ENCODE measurements at regions not wholly inside any gene's neighbourhood (a gene's known extent, or its start where the extent isn't known, plus 50 kb on each side); places are given as distances from the start of the nearest gene placed in this dataset.

GRCh38 chr2:238562446-238562845 lies 135.7 kb downstream of the ASB1 start:
- no peak overlapping the region for H3K9ac ChIP-seq (ENCODE audit: low read length in 2 of 2)
- H3K36me3 ChIP-seq (ENCODE audit: control insufficient read depth in 2 of 2, insufficient read depth in 2 of 2, low read length in 2 of 2) = no peaks in the 10 kb centered on the region
- H3K27me3 ChIP-seq (ENCODE audit: control insufficient read depth in 1 of 2, insufficient read depth in 2 of 2, low read length in 2 of 2) = no peaks in the 10 kb centered on the region
- no peak overlapping the region for H3K27ac ChIP-seq (ENCODE audit: low read length)
- H3K9me3 ChIP-seq (ENCODE audit: control insufficient read depth in 2 of 2, low read length in 2 of 2) = no peaks in the 10 kb centered on the region
- H3K4me1 ChIP-seq (ENCODE audit: control insufficient read depth, insufficient read depth, low read length) = peaks cover 9% of the 10 kb centered on the region
- no peak overlapping the region for H3K4me3 ChIP-seq (ENCODE audit: low read length in 2 of 2)

GRCh38 chr2:238563551-238563950 lies 136.8 kb downstream of the ASB1 start:
- Histone ChIP-seq H3K4me3 (ENCODE audit: low read length in 2 of 2) (no peak overlapping the region), H3K9ac (ENCODE audit: low read length in 2 of 2) (no peak overlapping the region), H3K4me1 (ENCODE audit: control insufficient read depth, insufficient read depth, low read length) (peaks cover 7% of the 10 kb centered on the region), H3K36me3 (ENCODE audit: control insufficient read depth in 2 of 2, insufficient read depth in 2 of 2, low read length in 2 of 2) (no peaks in the 10 kb centered on the region), H3K9me3 (ENCODE audit: control insufficient read depth in 2 of 2, low read length in 2 of 2) (no peaks in the 10 kb centered on the region), H3K27ac (ENCODE audit: low read length) (no peak overlapping the region), H3K27me3 (ENCODE audit: control insufficient read depth in 1 of 2, insufficient read depth in 2 of 2, low read length in 2 of 2) (no peaks in the 10 kb centered on the region)

- Histone ChIP-seq H3K4me3 (ENCODE audit: low read length in 2 of 2) (no peak overlapping the region), H3K36me3 (ENCODE audit: control insufficient read depth in 2 of 2, insufficient read depth in 2 of 2, low read length in 2 of 2) (no peaks in the 10 kb centered on the region), H3K9ac (ENCODE audit: low read length in 2 of 2) (no peak overlapping the region)
Measured at GRCh38 chr2:238564286-238564920, 137.7 kb downstream of the ASB1 start.

GRCh38 chr2:238565031-238565430 lies 138.3 kb downstream of the ASB1 start:
- H3K9ac ChIP-seq (ENCODE audit: low read length in 2 of 2) = no peak overlapping the region
- peaks cover 1% of the 10 kb centered on the region for H3K4me1 ChIP-seq (ENCODE audit: control insufficient read depth, insufficient read depth, low read length)
- no peaks in the 10 kb centered on the region for H3K27me3 ChIP-seq (ENCODE audit: control insufficient read depth in 1 of 2, insufficient read depth in 2 of 2, low read length in 2 of 2)
- no peak overlapping the region for H3K27ac ChIP-seq (ENCODE audit: low read length)
- no peak overlapping the region for H3K4me3 ChIP-seq (ENCODE audit: low read length in 2 of 2)
- H3K36me3 ChIP-seq (ENCODE audit: control insufficient read depth in 2 of 2, insufficient read depth in 2 of 2, low read length in 2 of 2) = no peaks in the 10 kb centered on the region
- H3K9me3 ChIP-seq (ENCODE audit: control insufficient read depth in 2 of 2, low read length in 2 of 2) = no peaks in the 10 kb centered on the region

More at GRCh38 chr2:238564286-238564920, 137.7 kb downstream of the ASB1 start:
- no peaks in the 10 kb centered on the region for H3K9me3 ChIP-seq (ENCODE audit: control insufficient read depth in 2 of 2, low read length in 2 of 2)
- no peak overlapping the region for H3K27ac ChIP-seq (ENCODE audit: low read length)
- no peaks in the 10 kb centered on the region for H3K27me3 ChIP-seq (ENCODE audit: control insufficient read depth in 1 of 2, insufficient read depth in 2 of 2, low read length in 2 of 2)
- peaks cover 3% of the 10 kb centered on the region for H3K4me1 ChIP-seq (ENCODE audit: control insufficient read depth, insufficient read depth, low read length)

- Histone ChIP-seq H3K27me3 (ENCODE audit: control insufficient read depth in 1 of 2, insufficient read depth in 2 of 2, low read length in 2 of 2) (no peaks in the 10 kb centered on the region), H3K9me3 (ENCODE audit: control insufficient read depth in 2 of 2, low read length in 2 of 2) (no peaks in the 10 kb centered on the region), H3K36me3 (ENCODE audit: control insufficient read depth in 2 of 2, insufficient read depth in 2 of 2, low read length in 2 of 2) (no peaks in the 10 kb centered on the region), H3K4me1 (ENCODE audit: control insufficient read depth, insufficient read depth, low read length) (no peaks in the 10 kb centered on the region), H3K9ac (ENCODE audit: low read length in 2 of 2) (no peak overlapping the region), H3K27ac (ENCODE audit: low read length) (no peak overlapping the region), H3K4me3 (ENCODE audit: low read length in 2 of 2) (no peak overlapping the region)
Measured at GRCh38 chr2:238566001-238566645, 139.4 kb downstream of the ASB1 start.

- Histone ChIP-seq H3K9ac (ENCODE audit: low read length in 2 of 2) (no peak overlapping the region), H3K27ac (ENCODE audit: low read length) (no peak overlapping the region), H3K27me3 (ENCODE audit: control insufficient read depth in 1 of 2, insufficient read depth in 2 of 2, low read length in 2 of 2) (no peaks in the 10 kb centered on the region), H3K4me3 (ENCODE audit: low read length in 2 of 2) (no peak overlapping the region), H3K36me3 (ENCODE audit: control insufficient read depth in 2 of 2, insufficient read depth in 2 of 2, low read length in 2 of 2) (no peaks in the 10 kb centered on the region), H3K4me1 (ENCODE audit: control insufficient read depth, insufficient read depth, low read length) (no peaks in the 10 kb centered on the region), H3K9me3 (ENCODE audit: control insufficient read depth in 2 of 2, low read length in 2 of 2) (no peaks in the 10 kb centered on the region)
Measured at GRCh38 chr2:238567067-238567855, 140.5 kb downstream of the ASB1 start.

- no peak overlapping the region for H3K9ac ChIP-seq (ENCODE audit: low read length in 2 of 2)
Measured at GRCh38 chr2:238567996-238568395, 141.3 kb downstream of the ASB1 start.

GRCh38 chr2:238568455-238569440 lies 142.0 kb downstream of the ASB1 start:
- no peaks in the 10 kb centered on the region for H3K4me1 ChIP-seq (ENCODE audit: control insufficient read depth, insufficient read depth, low read length)
- no peak overlapping the region for H3K27ac ChIP-seq (ENCODE audit: low read length)
- no peaks in the 10 kb centered on the region for H3K36me3 ChIP-seq (ENCODE audit: control insufficient read depth in 2 of 2, insufficient read depth in 2 of 2, low read length in 2 of 2)
- H3K27me3 ChIP-seq (ENCODE audit: control insufficient read depth in 1 of 2, insufficient read depth in 2 of 2, low read length in 2 of 2) = no peaks in the 10 kb centered on the region
- H3K9me3 ChIP-seq (ENCODE audit: control insufficient read depth in 2 of 2, low read length in 2 of 2) = no peaks in the 10 kb centered on the region
- H3K9ac ChIP-seq (ENCODE audit: low read length in 2 of 2) = no peak overlapping the region
- H3K4me3 ChIP-seq (ENCODE audit: low read length in 2 of 2) = no peak overlapping the region

More at GRCh38 chr2:238567996-238568395, 141.3 kb downstream of the ASB1 start:
- Histone ChIP-seq H3K36me3 (ENCODE audit: control insufficient read depth in 2 of 2, insufficient read depth in 2 of 2, low read length in 2 of 2) (no peaks in the 10 kb centered on the region), H3K4me1 (ENCODE audit: control insufficient read depth, insufficient read depth, low read length) (no peaks in the 10 kb centered on the region), H3K27me3 (ENCODE audit: control insufficient read depth in 1 of 2, insufficient read depth in 2 of 2, low read length in 2 of 2) (no peaks in the 10 kb centered on the region), H3K9me3 (ENCODE audit: control insufficient read depth in 2 of 2, low read length in 2 of 2) (no peaks in the 10 kb centered on the region), H3K4me3 (ENCODE audit: low read length in 2 of 2) (no peak overlapping the region), H3K27ac (ENCODE audit: low read length) (no peak overlapping the region)

- Histone ChIP-seq H3K27me3 (ENCODE audit: control insufficient read depth in 1 of 2, insufficient read depth in 2 of 2, low read length in 2 of 2) (no peaks in the 10 kb centered on the region), H3K9ac (ENCODE audit: low read length in 2 of 2) (no peak overlapping the region), H3K36me3 (ENCODE audit: control insufficient read depth in 2 of 2, insufficient read depth in 2 of 2, low read length in 2 of 2) (no peaks in the 10 kb centered on the region), H3K27ac (ENCODE audit: low read length) (no peak overlapping the region), H3K4me1 (ENCODE audit: control insufficient read depth, insufficient read depth, low read length) (no peaks in the 10 kb centered on the region), H3K4me3 (ENCODE audit: low read length in 2 of 2) (no peak overlapping the region), H3K9me3 (ENCODE audit: control insufficient read depth in 2 of 2, low read length in 2 of 2) (no peaks in the 10 kb centered on the region)
Measured at GRCh38 chr2:238569507-238570195, 142.9 kb downstream of the ASB1 start.

- H3K27me3 ChIP-seq (ENCODE audit: control insufficient read depth in 1 of 2, insufficient read depth in 2 of 2, low read length in 2 of 2) = no peaks in the 10 kb centered on the region
- H3K4me3 ChIP-seq (ENCODE audit: low read length in 2 of 2) = no peak overlapping the region
- no peaks in the 10 kb centered on the region for H3K4me1 ChIP-seq (ENCODE audit: control insufficient read depth, insufficient read depth, low read length)
- H3K9me3 ChIP-seq (ENCODE audit: control insufficient read depth in 2 of 2, low read length in 2 of 2) = no peaks in the 10 kb centered on the region
- H3K9ac ChIP-seq (ENCODE audit: low read length in 2 of 2) = no peak overlapping the region
- no peak overlapping the region for H3K27ac ChIP-seq (ENCODE audit: low read length)
- no peaks in the 10 kb centered on the region for H3K36me3 ChIP-seq (ENCODE audit: control insufficient read depth in 2 of 2, insufficient read depth in 2 of 2, low read length in 2 of 2)
Measured at GRCh38 chr2:238570391-238570790, 143.7 kb downstream of the ASB1 start.
